Left lung (tissue), 4 donors: ENCODE measurements at regions not wholly inside any gene's neighbourhood (a gene's known extent, or its start where the extent isn't known, plus 50 kb on each side); places are given as distances from the start of the nearest gene placed in this dataset.

Experiments
- ATAC-seq: fragments of 200-7000 bp; cut with Tn5 transposase; one replicate; pipeline ENCODE4 v1.9.1; 2020; ENCODE audit warnings: moderate library complexity
- DNase-seq, 4 donors: peaks; one replicate each; pipeline ENCODE4 v3.0.0-alpha.2; 2013 to 2020
- H3K27ac ChIP-seq, 2 donors: fragments of 200-600 bp; sonication (generic) in 1 of 2; one replicate each; pipeline versions ENCODE4 v1.5.0 to v1.8.0; 2020 to 2021
- H3K27me3 ChIP-seq, 2 donors: fragments of 200-600 bp; sonication (generic) in 1 of 2; one replicate each; pipeline versions ENCODE4 v1.5.0 to v1.8.0; 2020 to 2021
- H3K36me3 ChIP-seq, 2 donors: fragments of 200-600 bp; sonication (generic) in 1 of 2; one replicate each; pipeline versions ENCODE4 v1.5.0 to v1.8.0; 2020 to 2021
- H3K4me1 ChIP-seq, 2 donors: fragments of 200-600 bp; one replicate each; pipeline ENCODE4 v1.8.0; 2021
- H3K4me3 ChIP-seq, 2 donors: fragments of 200-600 bp; sonication (generic) in 1 of 2; one replicate each; pipeline versions ENCODE4 v1.5.0 to v1.8.0; 2020 to 2021; ENCODE audit warnings: mild to moderate bottlenecking in 1 of 2
- H3K9me3 ChIP-seq, 2 donors: fragments of 200-600 bp; sonication (generic) in 1 of 2; one replicate each; pipeline versions ENCODE4 v1.5.0 to v1.8.0; 2020 to 2021
- CTCF ChIP-seq, 2 donors: fragments of 200-600 bp; sonication (generic) in 1 of 2; IDR thresholded peaks; one replicate each; pipeline versions ENCODE4 v1.5.0 to v1.8.0; 2021; ENCODE audit warnings: antibody characterized with exemption in 2 of 2
- intact Hi-C, 2 donors: fragments of 100-400 bp; cut with DNase I; formaldehyde crosslinking; loops; one replicate each; pipeline versions ENCODE4 v1.11.2 to v1.14.2; 2022
- donor health status: DM: no; HTN: yes; CAD: no.
- donor health status: DM: no; HTN: no; CAD: no.

- no peak for TF ChIP-seq CTCF (IDR thresholded peaks at IDR 0.05)
- no peak overlapping the region for H3K27ac ChIP-seq
- no peaks in the 10 kb centered on the region for H3K9me3 ChIP-seq
- DNase-seq (no peak), ATAC-seq (no peak)
- intact Hi-C loops: no loop called here
- no peaks in the 10 kb centered on the region for H3K36me3 ChIP-seq
- H3K27me3 ChIP-seq: no peaks in the 10 kb centered on the region
- H3K4me1 ChIP-seq: no peaks in the 10 kb centered on the region
- no peak overlapping the region for H3K4me3 ChIP-seq
These were observed 153.6 kb upstream of the ARHGAP28 start for GRCh38 chr18:6575908-6576307.

DNA sequence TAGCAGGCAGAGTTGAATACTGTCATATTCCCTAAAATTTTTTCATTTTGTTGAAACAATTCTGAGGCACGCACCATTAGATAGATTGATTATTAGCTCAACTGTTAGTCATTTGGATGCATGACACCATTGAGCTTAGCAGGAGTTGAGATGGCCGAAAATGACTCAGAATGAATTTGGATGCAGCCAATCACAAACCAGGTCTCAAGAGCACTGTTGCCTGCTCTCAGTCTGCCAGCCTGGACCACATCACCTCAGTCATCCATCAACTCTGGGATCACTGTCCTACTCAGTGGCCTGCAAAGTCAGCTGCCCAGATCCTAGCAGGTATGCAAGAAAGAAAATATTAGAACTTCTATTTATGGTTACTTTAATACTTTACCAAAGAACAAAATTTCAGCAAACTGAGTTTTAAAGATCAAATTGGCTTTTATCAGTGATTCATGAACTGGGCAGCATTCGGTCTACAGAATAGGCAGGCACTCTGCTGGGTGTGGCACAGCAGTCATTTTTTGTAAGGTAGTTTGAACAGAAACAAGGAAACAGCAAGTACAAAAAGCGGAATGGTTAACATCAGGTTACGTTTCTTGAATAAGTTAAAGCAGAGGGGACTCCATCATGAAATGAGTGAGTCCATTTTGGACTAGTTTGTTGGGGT is 152.7 kb upstream of the ARHGAP28 start:
- intact Hi-C loops: no loop called here
- H3K36me3 ChIP-seq: no peaks in the 10 kb centered on the region
- no peak for TF ChIP-seq CTCF (IDR thresholded peaks at IDR 0.05)
- H3K9me3 ChIP-seq: no peaks in the 10 kb centered on the region
- H3K4me1 ChIP-seq: no peaks in the 10 kb centered on the region
- no peak overlapping the region for H3K4me3 ChIP-seq
- H3K27ac ChIP-seq: no peak overlapping the region
- no peak for ATAC-seq
- DNase-seq: no peak
- H3K27me3 ChIP-seq: no peaks in the 10 kb centered on the region

GRCh38 chr18:6578686-6579085 is 150.8 kb upstream of the ARHGAP28 start:
- Histone ChIP-seq H3K27ac (no peak overlapping the region), H3K36me3 (no peaks in the 10 kb centered on the region), H3K4me3 (no peak overlapping the region), H3K4me1 (no peaks in the 10 kb centered on the region), H3K9me3 (peaks cover 0 to 6% of the 10 kb centered on the region in 2 donors), H3K27me3 (no peaks in the 10 kb centered on the region)
- ATAC-seq (no peak), DNase-seq (no peak)
- intact Hi-C loops: no loop called here
- no peak for TF ChIP-seq CTCF (IDR thresholded peaks at IDR 0.05)

- H3K27ac ChIP-seq: no peak overlapping the region
- ATAC-seq: no peak
- no peaks in the 10 kb centered on the region for H3K36me3 ChIP-seq
- H3K4me3 ChIP-seq: no peak overlapping the region
- intact Hi-C loops: no loop called here
- no peak for TF ChIP-seq CTCF (IDR thresholded peaks at IDR 0.05)
- no peak for DNase-seq
- H3K9me3 ChIP-seq: peaks cover 0 to 10% of the 10 kb centered on the region in 2 donors
- no peaks in the 10 kb centered on the region for H3K4me1 ChIP-seq
- no peaks in the 10 kb centered on the region for H3K27me3 ChIP-seq
These were observed 150.0 kb upstream of the ARHGAP28 start for GRCh38 chr18:6579486-6579885.

- no peaks in the 10 kb centered on the region for H3K4me1 ChIP-seq
- H3K36me3 ChIP-seq: no peaks in the 10 kb centered on the region
- peaks cover 0 to 10% of the 10 kb centered on the region in 2 donors for H3K9me3 ChIP-seq
- H3K4me3 ChIP-seq: no peak overlapping the region
- no peak overlapping the region for H3K27ac ChIP-seq
- intact Hi-C loops: no loop called here
- no peak for ATAC-seq
- no peak for DNase-seq
- no peak for TF ChIP-seq CTCF (IDR thresholded peaks at IDR 0.05)
- H3K27me3 ChIP-seq: no peaks in the 10 kb centered on the region
These were observed 149.1 kb upstream of the ARHGAP28 start for GRCh38 chr18:6580401-6580800.
